ENCODE measurements at regions not wholly inside any gene's neighbourhood (a gene's known extent, or its start where the extent isn't known, plus 50 kb on each side); places are given as distances from the start of the nearest gene placed in this dataset.
"Not testable (repeated sequence)": the region's sequence is repeated elsewhere in the genome, so short reads cannot be mapped to it uniquely, and the experiment has no call there.

GRCh38 chr9:81814794-81815464, 113.3 kb upstream of the SPATA31D4 start:
- no peak for DNase-seq

DNA sequence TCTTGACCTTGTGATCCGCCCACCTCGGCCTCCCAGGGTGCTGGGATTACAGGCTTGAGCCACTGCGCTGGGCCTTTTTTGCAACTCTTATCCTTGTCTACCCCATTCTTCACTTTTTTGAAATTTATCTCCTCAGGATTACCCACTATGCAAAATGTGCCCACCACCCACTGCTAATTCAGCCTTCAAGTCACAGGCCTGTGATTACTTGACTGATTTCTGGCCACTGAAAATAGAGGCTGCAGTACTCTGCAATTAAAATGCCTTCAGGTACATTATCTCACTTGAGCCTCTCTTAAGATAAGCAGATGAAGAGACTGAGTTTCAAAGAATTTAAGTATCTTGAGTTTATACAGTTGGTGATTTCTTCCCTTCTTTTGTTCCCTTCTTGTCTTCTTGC, 112.4 kb upstream of the SPATA31D4 start:
- no peak for DNase-seq

DNA sequence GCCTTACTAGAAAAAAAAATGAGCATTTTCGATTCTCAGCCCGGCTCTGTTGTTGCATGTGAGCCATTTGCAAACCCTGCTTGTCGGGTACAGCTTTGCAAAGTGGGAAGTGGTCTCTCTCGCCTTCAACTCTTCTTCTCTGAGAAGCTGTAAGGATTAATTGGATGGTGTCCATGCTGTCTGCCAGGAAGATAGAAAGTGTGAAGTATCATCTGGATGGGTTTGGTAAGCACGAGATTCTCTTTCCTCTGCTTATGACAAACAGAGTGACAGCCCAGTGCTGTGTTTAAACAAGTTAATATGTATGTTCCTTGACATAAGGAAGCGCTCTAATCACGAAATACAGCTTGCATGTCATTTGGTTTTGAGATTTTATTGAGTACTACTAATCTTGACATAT, 109.1 kb upstream of the SPATA31D4 start:
- no peak for DNase-seq

DNA sequence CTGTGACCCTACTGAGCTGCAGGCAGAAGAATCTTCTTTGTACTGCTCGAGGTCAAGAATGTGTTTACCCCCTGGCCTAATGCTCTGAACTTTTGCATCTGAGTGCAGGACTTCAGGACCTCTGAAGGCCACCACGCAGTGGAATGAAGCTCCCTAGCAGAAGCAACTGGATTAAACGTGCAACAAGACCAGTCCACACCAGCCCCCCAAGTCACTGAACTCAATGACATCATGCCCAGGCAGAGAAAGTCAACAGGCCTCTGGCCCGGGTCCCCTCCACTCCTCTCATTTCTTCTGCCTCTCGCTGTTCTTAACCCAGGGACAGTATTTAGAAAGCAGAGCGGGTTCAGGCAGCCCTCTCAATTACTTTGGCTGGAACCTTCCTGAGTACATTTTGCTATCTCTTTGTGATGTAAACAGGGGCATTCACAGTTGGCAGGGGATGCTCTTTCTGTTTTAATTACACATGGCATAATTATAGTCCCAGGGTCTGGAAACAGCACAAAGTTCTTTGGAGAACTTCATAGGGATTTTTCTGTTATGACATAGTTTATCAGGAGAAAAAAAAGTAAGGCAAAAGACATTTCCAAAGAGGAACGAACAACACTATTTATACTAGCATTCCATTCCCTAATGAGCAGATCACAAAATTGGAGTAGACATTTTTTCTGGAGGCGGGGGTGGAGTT, 108.2 kb upstream of the SPATA31D4 start:
- DNase-seq = no peak

GRCh38 chr9:81822301-81822865, 105.8 kb upstream of the SPATA31D4 start:
- no peak for DNase-seq

DNA sequence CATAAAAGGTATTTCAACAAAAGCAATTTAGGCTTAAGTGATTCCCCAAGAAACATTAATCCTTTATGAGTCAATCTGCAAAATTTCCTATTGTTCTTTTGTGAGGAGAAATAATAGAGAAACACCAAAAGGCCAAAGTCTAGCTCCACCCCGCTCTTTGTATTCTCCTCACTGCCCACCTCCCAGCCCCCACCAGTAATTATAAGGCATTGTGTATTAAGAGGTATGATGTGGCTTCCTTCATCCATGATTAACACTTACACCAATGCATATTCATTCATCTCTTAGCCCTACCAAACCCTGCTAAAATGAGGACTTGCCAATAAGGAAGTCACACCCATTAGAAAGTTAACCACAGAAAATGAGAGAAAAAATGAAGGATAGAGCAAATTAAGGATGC, 105.3 kb upstream of the SPATA31D4 start:
- DNase-seq = no peak

GRCh38 chr9:81823672-81824554, 104.3 kb upstream of the SPATA31D4 start:
- DNase-seq = no peak

- no peak for DNase-seq
Observed at GRCh38 chr9:81824802-81825730, 103.2 kb upstream of the SPATA31D4 start.

DNA sequence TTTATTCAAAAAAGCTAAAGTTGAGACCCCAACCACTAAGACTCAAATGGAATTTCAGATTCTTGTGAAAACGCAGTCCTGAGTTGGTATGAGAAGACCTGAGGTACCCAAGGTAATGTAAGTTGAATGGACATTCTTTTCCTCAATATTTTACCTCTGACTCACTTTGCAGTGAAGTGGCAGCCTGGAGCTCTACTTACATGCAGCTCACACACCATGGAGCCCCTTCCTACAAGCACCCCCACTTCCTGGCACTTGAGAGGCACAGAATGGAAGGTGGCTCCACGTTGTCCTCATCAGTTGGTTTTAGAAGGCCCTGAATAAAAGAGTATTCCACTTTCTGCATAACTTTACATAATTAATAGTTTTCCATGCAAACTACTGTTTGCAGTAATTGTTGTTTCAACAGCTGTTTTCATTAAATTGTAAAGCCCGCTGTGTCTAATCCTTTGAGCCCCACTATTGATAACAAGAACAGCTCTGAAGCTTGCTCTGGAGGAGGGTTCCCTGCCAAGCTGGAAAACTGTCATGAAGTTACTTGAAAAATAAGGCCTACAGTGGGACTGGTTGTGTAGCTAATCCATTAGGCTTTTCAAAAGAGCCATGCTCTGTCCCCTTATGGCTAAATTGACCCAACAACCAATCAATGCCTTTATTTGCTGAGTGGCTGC, 102.2 kb upstream of the SPATA31D4 start:
- no peak for DNase-seq

- no peak for DNase-seq
Observed at GRCh38 chr9:81826517-81826906, 101.7 kb upstream of the SPATA31D4 start.

- DNase-seq = no peak
Observed at GRCh38 chr9:81827616-81828296, 100.5 kb upstream of the SPATA31D4 start.

- no peak for DNase-seq
Observed at GRCh38 chr9:81829195-81829882, 98.9 kb upstream of the SPATA31D4 start.

- not testable (repeated sequence) for DNase-seq
Observed at GRCh38 chr9:81830431-81830830, 97.8 kb upstream of the SPATA31D4 start.

DNA sequence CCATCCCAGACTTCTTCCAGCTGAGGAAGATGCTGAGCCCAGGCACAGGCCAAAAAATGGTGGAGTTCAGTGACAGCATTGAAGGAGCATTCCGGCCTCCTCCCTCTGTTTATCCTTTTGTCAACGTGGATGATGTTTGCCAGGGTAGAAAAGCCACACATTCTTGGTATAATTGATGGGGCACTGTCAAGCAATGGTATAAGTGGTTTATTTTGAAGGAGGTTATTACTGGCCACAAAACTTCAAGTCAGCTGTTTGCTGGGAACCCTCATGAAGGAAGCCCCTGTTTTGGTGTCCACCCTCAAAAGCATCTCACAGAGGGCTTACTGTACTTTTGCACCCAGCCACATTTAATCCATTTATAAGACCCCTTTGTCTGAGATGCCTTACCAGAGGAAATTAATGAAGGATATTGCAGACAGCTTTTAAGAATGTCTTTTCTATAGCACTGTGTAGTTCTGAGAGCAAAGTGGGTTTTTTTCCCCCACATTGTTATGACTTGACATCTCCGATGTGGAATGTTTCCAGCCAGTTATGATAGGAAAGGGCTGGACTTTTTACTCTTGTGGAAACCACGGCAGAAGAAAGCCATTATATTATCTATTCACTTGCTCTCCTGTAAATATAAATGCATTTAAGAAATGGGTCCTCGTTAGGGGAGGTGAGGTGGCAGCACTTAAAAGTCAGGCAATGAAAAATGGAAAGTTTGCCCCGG, 95.5 kb upstream of the SPATA31D4 start:
- DNase-seq = no peak

- no peak for DNase-seq
Observed at GRCh38 chr9:81833563-81834345, 94.5 kb upstream of the SPATA31D4 start.

- no peak for DNase-seq
Observed at GRCh38 chr9:81841333-81841732, 86.9 kb upstream of the SPATA31D4 start.

DNA sequence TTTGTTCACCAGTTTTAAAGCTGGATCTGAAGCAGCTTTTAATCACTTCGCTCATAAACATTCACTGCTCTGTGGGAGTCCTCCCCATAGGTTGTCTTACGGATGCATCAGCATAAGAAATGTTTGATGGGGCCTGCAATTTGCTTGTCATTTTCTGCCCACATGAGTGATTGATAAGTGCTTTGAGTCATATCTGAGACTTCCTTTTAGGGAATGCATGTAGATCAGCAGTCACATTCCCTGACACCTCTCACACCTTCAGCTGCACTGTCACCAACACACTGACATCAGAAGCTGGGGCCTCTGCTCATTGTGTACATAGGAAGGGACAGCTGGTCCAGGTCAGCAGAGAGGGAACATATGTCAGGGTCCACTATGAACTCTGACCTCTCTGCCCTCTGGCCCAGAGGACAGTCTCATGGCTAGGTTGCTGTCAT, 84.1 kb upstream of the SPATA31D4 start:
- DNase-seq = no peak

GRCh38 chr9:81847181-81847915, 80.9 kb upstream of the SPATA31D4 start:
- DNase-seq = no peak
